OCI-LY7 (cell line): ENCODE measurements at regions not wholly inside any gene's neighbourhood (a gene's known extent, or its start where the extent isn't known, plus 50 kb on each side); places are given as distances from the start of the nearest gene placed in this dataset.

ENCODE experiments used
- BruUV-seq: library from RNA; stranded (reverse); fragments of 400-500 nt; replicated peaks from 2 replicates; lab custom pipeline; 2021; lab: Mats Ljungman, UMichigan
- CTCF ChIA-PET: fragments of 300-600 bp; sonication (Branson Sonifier 250); formaldehyde crosslinking; loops from one replicate; lab custom pipeline; 2022; ENCODE audit warnings: antibody characterized with exemption; ENCODE audit not compliant: unreplicated experiment; lab: Charles Lee
- POLR2A ChIA-PET: fragments of 300-600 bp; sonication (Branson Sonifier 250); formaldehyde crosslinking; loops from one replicate; lab custom pipeline; 2022; ENCODE audit warnings: antibody characterized with exemption; lab: Charles Lee
- DNase-seq: peaks from one replicate; pipeline ENCODE4 v3.0.0-alpha.2; 2015; ENCODE audit warnings: low spot score
- H2AFZ ChIP-seq: fragments of 200-600 bp; sonication (generic), shearing (Covaris generic); 2 replicates; pipeline ENCODE4 v1.6.1; 2014; ENCODE audit warnings: mild to moderate bottlenecking, antibody characterized with exemption, low read length, moderate library complexity
- H3K27ac ChIP-seq: fragments of 200-600 bp; sonication (generic); 2 replicates; pipeline ENCODE4 v1.5.1; 2014; ENCODE audit warnings: mixed run types, low read depth, mild to moderate bottlenecking, moderate library complexity, low read length, inconsistent platforms; ENCODE audit not compliant: poor library complexity, severe bottlenecking
- H3K36me3 ChIP-seq: fragments of 200-600 bp; sonication (generic); 2 replicates; pipeline ENCODE4 v1.6.1; 2014; ENCODE audit warnings: mild to moderate bottlenecking, antibody characterized with exemption, low read length, moderate library complexity, mixed read lengths; ENCODE audit not compliant: insufficient read depth
- H3K4me1 ChIP-seq: fragments of 200-600 bp; sonication (generic); 2 replicates; pipeline ENCODE4 v1.5.1; 2014; ENCODE audit warnings: mild to moderate bottlenecking, low read length; ENCODE audit not compliant: insufficient read depth, poor library complexity, severe bottlenecking
- H3K4me2 ChIP-seq: fragments of 200-600 bp; sonication (generic); 2 replicates; pipeline ENCODE4 v1.6.1; 2014; ENCODE audit warnings: mild to moderate bottlenecking, low read length
- H3K4me3 ChIP-seq: fragments of 200-600 bp; sonication (generic); 2 replicates; pipeline ENCODE4 v1.5.1; 2014; ENCODE audit warnings: mild to moderate bottlenecking, low read depth, low read length; ENCODE audit not compliant: poor library complexity, severe bottlenecking
- H3K79me2 ChIP-seq: fragments of 200-600 bp; sonication (generic); 2 replicates; pipeline ENCODE4 v1.6.1; 2016; ENCODE audit warnings: low read depth, mild to moderate bottlenecking, low read length, moderate library complexity, mixed read lengths; ENCODE audit not compliant: insufficient read depth
- H3K9me2 ChIP-seq: fragments of 200-600 bp; sonication (generic); 2 replicates; pipeline ENCODE4 v1.6.1; 2016; ENCODE audit warnings: mild to moderate bottlenecking, low read length, mixed read lengths; ENCODE audit not compliant: insufficient read depth
- H3K9me3 ChIP-seq: fragments of 200-600 bp; sonication (generic); 2 replicates; pipeline ENCODE4 v1.6.1; 2014; ENCODE audit warnings: mild to moderate bottlenecking, mixed run types, low read length, mixed read lengths
- H4K20me1 ChIP-seq: fragments of 200-600 bp; sonication (generic); 2 replicates; pipeline ENCODE4 v1.6.1; 2014; ENCODE audit warnings: mild to moderate bottlenecking, antibody characterized with exemption, low read length, moderate library complexity, mixed read lengths; ENCODE audit not compliant: insufficient read depth
- CTCF ChIP-seq: fragments of 200-600 bp; sonication (generic); conservative IDR thresholded peaks from 2 replicates; pipeline ENCODE4 v1.5.1; 2014; ENCODE audit warnings: mild to moderate bottlenecking, antibody characterized with exemption, low read length, moderate library complexity, mixed read lengths
- EZH2phosphoT487 ChIP-seq: fragments of 200-600 bp; sonication (generic); IDR thresholded peaks from 2 replicates; pipeline ENCODE4 v1.6.1; 2018; ENCODE audit warnings: low read depth, borderline replicate concordance, mild to moderate bottlenecking, mixed run types, antibody characterized with exemption, low read length, moderate library complexity, mixed read lengths
- intact Hi-C: fragments of 100-400 bp; cut with micrococcal nuclease; formaldehyde crosslinking; loops from one replicate; pipeline ENCODE4 v1.10.0; 2022; ENCODE audit not compliant: unreplicated experiment

GRCh38 chr6:54574671-54575070, 266.4 kb downstream of the TINAG start:
- Histone ChIP-seq H4K20me1 (no peaks in the 10 kb centered on the region), H3K4me2 (no peak overlapping the region), H3K36me3 (no peaks in the 10 kb centered on the region), H3K27ac (no peak overlapping the region), H3K9me2 (no peaks in the 10 kb centered on the region), H3K4me1 (no peaks in the 10 kb centered on the region), H3K79me2 (no peaks in the 10 kb centered on the region), H3K9me3 (no peaks in the 10 kb centered on the region), H2AFZ (no peak overlapping the region), H3K4me3 (no peak overlapping the region)
- no peak for TF ChIP-seq EZH2phosphoT487
- TF ChIP-seq CTCF, result no peak
- DNase-seq, result no peak
- BruUV-seq, result no TSS peak
- POLR2A ChIA-PET, result interaction anchor here (0.6 to 0.9 kb wide), 3 partner anchors 95 to 419 kb away, joined by 3 to 5 read pairs (median 3); no protein-coding TSS in a partner anchor
- CTCF ChIA-PET, result no interaction called here
- intact Hi-C loops, result no loop called here

GRCh38 chr6:54578261-54578660, 268.3 kb upstream of the FAM83B start:
- Histone ChIP-seq H3K4me2 (no peak overlapping the region), H3K9me2 (no peaks in the 10 kb centered on the region), H2AFZ (no peak overlapping the region), H3K9me3 (no peaks in the 10 kb centered on the region), H3K4me1 (no peaks in the 10 kb centered on the region), H3K4me3 (no peak overlapping the region), H3K36me3 (no peaks in the 10 kb centered on the region), H3K79me2 (no peaks in the 10 kb centered on the region), H4K20me1 (no peaks in the 10 kb centered on the region), H3K27ac (no peak overlapping the region)
- DNase-seq, result no peak
- ChIA-PET POLR2A (interaction anchor here (0.8 kb wide), 1 partner anchor 40 kb away, joined by 3 read pairs; no protein-coding TSS in a partner anchor), CTCF (no interaction called here)
- intact Hi-C loops, result no loop called here
- TF ChIP-seq CTCF (no peak), EZH2phosphoT487 (no peak)
- BruUV-seq, result no TSS peak

- Histone ChIP-seq H3K4me1 (no peaks in the 10 kb centered on the region), H3K79me2 (no peaks in the 10 kb centered on the region), H3K36me3 (no peaks in the 10 kb centered on the region), H3K4me2 (no peak overlapping the region), H4K20me1 (no peaks in the 10 kb centered on the region), H2AFZ (no peak overlapping the region), H3K4me3 (no peak overlapping the region), H3K9me3 (no peaks in the 10 kb centered on the region), H3K27ac (no peak overlapping the region), H3K9me2 (no peaks in the 10 kb centered on the region)
- no TSS peak for BruUV-seq
- POLR2A ChIA-PET, result interaction anchor here (0.7 to 0.9 kb wide), 2 partner anchors 12 to 99 kb away, joined by 3 to 4 read pairs; no protein-coding TSS in a partner anchor
- TF ChIP-seq CTCF (no peak), EZH2phosphoT487 (no peak)
- CTCF ChIA-PET, result no interaction called here
- no peak for DNase-seq
- intact Hi-C loops, result no loop called here
These were observed 267.6 kb upstream of the FAM83B start for GRCh38 chr6:54579011-54579410.
